ENCODE measurements at regions not wholly inside any gene's neighbourhood (a gene's known extent, or its start where the extent isn't known, plus 50 kb on each side); places are given as distances from the start of the nearest gene placed in this dataset.
"Not testable (repeated sequence)": the region's sequence is repeated elsewhere in the genome, so short reads cannot be mapped to it uniquely, and the experiment has no call there.

DNA sequence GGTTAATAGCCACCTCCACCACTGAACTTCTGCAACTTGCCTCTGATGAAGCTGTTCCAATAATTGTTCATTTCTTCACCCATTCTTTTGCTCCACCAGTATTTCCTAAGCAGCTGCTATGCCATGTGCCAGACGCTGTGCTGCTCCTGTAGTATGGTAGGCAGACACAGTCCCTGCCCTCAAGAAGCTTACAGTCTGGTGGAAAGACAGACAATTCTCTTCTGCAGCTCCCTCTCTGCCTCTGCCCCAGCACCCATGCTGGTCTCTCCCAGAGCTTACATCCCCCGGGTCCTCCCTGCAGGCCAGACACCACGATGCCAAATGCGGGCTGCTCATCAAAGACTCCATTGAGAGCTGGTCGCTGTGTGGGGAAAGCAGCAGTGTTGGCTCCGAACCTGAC, 111.6 kb upstream of the ESRRB start:
- no peak for DNase-seq

DNA sequence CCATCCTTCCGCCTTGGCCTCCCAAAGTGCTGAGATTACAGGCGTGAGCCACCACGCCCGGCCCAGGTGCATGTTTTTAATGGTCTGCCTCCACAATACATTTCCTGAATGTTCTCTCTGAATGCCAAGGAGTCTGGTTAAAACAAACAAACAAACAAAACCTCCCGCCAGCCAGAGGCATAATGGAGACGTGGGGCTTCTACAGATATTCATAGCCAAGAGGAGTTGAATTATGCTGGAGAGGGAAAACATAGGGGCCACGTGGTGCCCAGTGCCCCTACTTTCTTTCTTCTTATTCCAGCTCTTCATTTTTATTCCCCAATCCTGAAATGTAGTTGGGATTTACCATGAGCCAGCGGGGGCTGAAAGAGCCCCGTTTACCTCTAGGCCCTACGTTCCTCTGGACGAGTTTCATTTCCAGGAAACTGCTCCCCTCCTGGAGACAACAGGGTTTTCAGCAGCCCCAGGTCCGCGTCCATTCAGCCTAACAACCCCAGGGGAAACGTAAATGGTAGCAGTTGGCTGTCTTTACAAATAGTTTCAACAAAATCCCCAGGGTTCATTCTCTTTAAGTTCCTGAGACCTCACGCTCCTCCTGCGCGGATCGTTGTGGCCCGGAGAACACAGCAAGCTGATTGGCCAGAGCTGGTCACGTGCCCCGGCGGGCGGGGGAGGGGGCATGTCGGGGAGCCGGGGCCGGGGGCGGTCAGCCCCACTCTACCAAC, 108.5 kb upstream of the ESRRB start:
- peak; percentile 33 for DNase-seq

GRCh38 chr14:76268047-76268431, 107.9 kb upstream of the ESRRB start:
- DNase-seq: no peak

DNA sequence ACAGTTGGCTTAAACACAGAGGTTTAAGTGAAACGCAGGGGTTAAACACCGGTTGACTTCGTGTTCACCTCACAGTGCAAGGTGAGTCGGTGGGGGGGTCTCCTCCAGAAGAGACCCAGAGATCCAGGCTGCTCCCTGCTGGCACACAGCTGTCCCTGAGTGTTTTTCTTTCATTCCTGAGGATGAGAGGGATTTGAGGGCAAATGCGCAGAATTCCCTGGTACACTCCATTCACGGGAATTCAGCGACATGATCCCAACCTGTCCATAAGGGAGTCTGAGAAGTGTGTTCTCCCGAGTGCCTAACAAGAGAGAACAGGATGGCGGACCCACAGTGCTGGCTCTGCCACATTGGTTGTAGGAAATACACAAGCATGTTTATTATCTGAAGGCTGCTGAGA, 107.2 kb upstream of the ESRRB start:
- DNase-seq: no peak

DNA sequence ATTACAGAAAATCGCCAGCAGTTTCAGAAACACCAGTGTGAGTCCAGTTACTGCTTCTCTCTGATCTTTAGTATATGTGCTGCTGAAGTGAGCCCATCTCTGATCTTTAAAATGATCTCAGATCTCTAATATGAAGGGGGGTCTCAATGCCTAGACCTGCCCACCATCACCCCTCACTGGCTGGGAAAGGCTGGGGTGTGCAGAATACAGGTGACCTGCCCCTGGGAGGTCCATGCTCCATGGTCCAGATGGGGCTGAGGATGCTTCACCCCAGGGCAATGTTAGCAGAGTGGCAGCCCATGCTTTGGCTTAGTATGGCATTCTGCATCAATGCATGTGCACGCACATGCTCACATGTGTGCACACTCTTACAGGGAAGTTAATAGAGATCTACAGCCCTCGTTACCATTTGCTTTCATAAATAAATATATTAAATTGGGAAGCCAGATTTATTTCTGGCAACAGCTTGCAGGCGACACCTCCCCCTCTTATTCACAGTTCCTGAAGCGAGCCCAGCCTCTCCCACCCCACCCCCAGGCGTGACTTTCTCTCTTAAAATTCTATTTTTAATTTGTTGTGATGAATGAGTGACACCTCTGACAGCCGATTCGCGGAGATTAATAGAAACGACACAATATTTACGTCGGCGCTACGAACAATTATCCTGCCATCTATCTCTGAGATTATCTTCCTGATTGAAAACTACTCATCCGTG, 104.7 kb upstream of the ESRRB start:
- no peak for DNase-seq

GRCh38 chr14:76272349-76272748, 103.6 kb upstream of the ESRRB start:
- DNase-seq: no peak

GRCh38 chr14:76272774-76273173, 103.2 kb upstream of the ESRRB start:
- no peak for DNase-seq

DNA sequence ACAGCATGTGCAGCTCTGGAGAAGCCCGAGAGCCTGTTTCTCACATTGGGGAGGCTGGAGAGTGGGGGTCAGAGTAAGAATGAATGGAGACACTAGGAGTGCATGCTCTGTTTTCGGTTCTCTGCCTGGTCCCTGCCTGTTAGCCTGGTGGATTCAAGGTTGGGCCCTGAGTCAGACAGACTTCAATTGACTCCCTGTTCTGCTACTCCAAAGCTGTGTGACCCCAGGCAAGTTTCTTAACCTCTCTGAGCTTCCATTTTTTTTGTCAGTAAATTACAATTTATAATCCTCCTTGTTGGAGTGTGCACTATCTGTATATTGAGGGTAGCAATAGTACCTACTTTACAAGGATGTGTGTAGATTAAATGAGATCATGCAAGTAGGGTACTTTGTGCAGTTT, 102.6 kb upstream of the ESRRB start:
- DNase-seq: no peak

GRCh38 chr14:76274324-76274723, 101.6 kb upstream of the ESRRB start:
- no peak for DNase-seq

- DNase-seq: no peak
Measured at GRCh38 chr14:76277586-76278130, 98.3 kb upstream of the ESRRB start.

DNA sequence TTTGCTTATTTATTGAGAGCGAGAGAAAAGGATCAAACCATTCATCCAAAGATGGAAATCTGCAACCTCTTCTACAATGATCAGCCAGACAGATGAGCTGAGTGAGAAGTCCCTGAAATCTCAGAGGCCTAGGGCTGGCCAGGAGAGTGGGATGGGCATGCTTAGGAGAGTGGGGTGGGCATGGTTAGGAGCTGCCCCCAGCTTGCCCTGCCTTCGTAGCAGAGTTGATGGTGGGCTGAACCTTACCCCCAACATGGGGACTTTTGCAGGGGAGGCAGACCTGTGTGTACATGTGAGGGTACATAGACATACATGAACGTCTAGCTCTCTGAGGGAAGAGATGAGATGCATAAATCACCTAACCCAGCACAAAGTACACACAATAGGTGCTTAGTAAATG, 95.7 kb upstream of the ESRRB start:
- DNase-seq: no peak

- no peak for DNase-seq
Measured at GRCh38 chr14:76282581-76282980, 93.4 kb upstream of the ESRRB start.

GRCh38 chr14:76287063-76287462, 88.9 kb upstream of the ESRRB start:
- DNase-seq: no peak

- DNase-seq: no peak
Measured at GRCh38 chr14:76289276-76289675, 86.7 kb upstream of the ESRRB start.

GRCh38 chr14:76292561-76292960, 83.4 kb upstream of the ESRRB start:
- no peak for DNase-seq

- DNase-seq: no peak
Measured at GRCh38 chr14:76293221-76293620, 82.7 kb upstream of the ESRRB start.

GRCh38 chr14:76293923-76294322, 82.0 kb upstream of the ESRRB start:
- DNase-seq: no peak

DNA sequence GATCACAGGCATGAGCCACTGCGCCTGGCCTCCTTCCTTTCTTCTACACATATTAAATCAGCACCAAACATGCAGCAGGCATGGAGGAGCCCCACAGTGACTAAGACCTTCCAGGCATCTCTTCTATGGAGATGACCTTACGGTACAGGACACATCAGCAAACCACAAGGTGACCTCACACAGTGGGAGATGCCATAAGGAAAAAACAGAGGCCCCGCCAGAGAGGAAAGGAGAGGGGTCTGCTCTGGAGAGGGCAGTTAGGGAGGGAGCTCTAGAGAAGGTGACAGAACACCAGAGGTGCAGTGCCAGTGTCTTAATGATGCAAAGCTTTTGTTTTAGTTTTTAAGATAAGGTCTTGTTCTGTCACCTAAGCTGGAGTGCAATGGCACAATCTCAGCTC, 81.1 kb upstream of the ESRRB start:
- no peak for DNase-seq

DNA sequence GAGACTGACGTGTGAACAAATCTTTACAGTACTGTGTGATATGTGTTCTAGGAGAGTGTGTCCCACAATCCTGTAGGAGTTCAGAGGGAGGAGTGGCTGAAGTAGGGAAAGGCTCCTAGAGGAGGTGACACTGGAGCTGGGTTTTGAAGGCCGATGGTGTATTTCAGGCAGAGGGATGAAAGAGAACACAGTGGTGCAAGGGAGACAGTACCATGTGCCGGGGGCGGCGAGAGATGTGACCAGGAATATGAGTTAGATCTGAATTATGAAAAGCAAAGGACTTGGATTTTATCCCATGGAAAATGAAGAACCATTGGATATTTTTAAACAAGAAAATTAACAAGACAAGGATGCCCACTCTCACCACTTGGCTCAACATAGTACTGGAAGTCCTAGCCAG, 77.0 kb upstream of the ESRRB start:
- no peak for DNase-seq

DNA sequence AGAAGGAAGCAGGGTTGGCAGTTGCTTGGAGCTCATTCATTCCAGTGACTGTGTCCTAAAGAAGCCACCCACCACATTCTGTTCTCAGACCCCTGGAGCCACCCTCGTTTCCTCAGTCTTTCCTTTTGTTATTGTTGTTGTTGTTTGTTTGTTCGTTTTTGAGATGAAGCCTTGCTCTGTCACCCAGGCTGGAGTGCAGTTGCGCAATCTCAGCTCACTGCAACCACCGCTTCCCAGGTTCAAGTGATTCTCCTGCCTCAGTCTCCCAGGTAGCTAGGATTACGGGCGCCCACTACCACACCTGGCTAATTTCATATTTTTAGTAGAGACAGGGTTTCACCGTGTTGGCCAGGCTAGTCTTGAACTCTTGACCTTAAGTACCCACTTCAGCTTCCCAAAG, 72.7 kb upstream of the ESRRB start:
- DNase-seq: not testable (repeated sequence)

DNA sequence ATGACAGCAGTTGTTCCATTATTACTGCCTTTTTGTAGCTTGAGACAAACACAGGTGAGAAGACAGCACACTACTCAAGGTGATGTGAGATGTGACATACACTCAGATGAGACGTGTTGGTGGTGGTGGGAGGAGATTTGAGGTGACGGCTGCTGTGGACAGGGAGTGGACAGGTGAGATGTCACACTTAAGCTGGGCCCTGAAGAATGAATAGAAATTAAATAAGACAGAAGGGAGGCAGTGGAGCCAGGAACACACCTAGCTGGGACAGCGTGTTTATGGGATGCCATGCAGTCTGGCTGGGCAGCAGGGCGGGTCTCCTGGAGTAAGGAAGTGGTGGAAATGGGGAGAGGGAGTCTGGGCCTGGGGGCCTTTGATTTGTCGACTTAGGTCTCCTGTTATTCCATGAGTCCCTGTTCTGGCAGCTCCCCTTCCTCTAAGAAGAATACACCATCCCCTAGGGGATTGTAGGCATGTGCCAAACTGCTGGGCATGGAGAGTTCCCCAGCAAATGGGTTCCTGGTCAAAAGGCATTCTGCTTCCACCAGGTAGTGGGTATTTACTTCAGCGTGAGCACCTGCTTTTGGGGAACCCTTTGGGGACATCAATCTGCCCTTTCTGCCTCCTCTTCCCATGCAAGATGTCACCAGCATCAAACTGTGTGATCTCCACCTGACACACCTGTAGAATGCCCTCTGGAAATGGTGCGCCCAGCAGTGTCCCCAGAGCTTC, 71.2 kb upstream of the ESRRB start:
- DNase-seq: no peak

DNA sequence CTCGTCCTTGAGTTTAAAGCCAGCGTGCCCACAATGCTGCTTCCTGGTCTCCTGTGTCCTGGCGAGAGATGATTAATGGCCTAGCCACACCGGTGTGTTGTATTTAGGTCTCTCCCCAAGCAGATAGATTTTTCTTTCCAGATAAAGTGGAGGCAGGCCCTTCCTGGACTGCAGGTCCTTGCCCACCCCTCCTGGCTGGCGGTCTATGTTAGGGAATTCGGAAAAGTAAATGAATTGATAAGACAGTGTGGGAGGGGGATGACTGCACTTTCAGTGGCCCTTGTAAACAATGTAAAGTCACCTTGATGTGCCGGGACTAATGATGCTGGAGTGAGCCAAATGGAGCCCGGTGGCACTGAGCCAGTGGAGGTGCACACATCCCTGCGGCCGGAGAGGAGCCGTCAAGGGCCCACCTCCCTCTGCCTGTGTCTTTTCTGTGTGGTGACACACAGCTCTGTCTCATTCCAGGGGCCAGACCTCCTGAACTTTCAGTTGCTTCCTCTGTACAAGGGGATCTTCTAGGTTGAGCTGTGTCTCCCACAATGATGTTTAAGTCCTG, 70.6 kb upstream of the ESRRB start:
- peak; percentile 21 for DNase-seq

GRCh38 chr14:76306131-76306530, 69.8 kb upstream of the ESRRB start:
- no peak for DNase-seq
